ENCODE measurements at regions not wholly inside any gene's neighbourhood (a gene's known extent, or its start where the extent isn't known, plus 50 kb on each side); places are given as distances from the start of the nearest gene placed in this dataset.
"Not testable (repeated sequence)": the region's sequence is repeated elsewhere in the genome, so short reads cannot be mapped to it uniquely, and the experiment has no call there.

GRCh38 chr18:35816003-35816402 is 156.5 kb upstream of the RMP24 start:
- no peaks in the 10 kb centered on the region for H3K36me3 ChIP-seq
- no peak for DNase-seq
- no peaks in the 10 kb centered on the region for H3K27me3 ChIP-seq
- no peaks in the 10 kb centered on the region for H3K9me3 ChIP-seq
- no peak overlapping the region for H3K4me3 ChIP-seq

GRCh38 chr18:35817604-35818352 is 154.7 kb upstream of the RMP24 start:
- DNase-seq, result no peak
- no peaks in the 10 kb centered on the region for H3K36me3 ChIP-seq
- H3K27me3 ChIP-seq, result no peaks in the 10 kb centered on the region
- no peaks in the 10 kb centered on the region for H3K9me3 ChIP-seq
- no peak overlapping the region for H3K4me3 ChIP-seq

DNA sequence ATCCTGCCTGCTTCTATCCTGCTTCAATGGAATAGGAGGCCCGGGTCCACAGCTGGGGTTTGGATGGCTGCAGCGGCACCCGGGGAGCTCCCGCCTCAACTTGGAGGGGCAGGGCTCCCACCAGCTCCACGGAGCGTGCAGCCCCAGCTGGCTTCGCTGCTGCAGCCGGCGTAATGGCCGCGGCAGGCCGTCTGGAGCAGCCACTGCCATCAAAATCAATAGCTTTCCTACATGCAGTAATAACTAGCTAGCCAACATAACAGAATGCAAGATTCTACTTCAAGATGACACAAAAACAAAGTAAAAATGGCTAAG is 154.2 kb upstream of the RMP24 start:
- no peaks in the 10 kb centered on the region for H3K27me3 ChIP-seq
- H3K9me3 ChIP-seq, result no peaks in the 10 kb centered on the region
- H3K4me3 ChIP-seq, result no peak overlapping the region
- DNase-seq, result no peak
- H3K36me3 ChIP-seq, result no peaks in the 10 kb centered on the region

DNA sequence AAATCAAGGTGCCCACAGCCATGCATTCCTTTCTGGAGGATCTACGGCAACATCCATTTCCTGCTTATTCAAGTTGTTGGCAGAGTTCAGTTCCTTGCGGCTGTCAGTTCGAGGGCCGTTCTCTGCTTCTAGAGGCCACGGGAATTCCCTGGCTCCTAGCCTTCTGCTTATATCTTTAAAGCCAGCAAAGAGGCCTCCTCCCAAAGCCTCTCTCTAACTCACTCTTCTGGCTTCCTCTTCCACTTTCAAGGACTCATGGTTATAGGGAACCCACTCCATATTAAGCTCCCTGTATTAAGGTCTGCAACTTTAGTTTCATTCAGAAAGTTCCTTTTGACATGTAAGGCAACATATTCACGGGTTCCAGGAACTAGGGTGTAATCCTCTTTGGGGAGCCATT is 150.1 kb upstream of the RMP24 start:
- Histone ChIP-seq H3K9me3 (no peaks in the 10 kb centered on the region), H3K4me3 (no peak overlapping the region), H3K36me3 (no peaks in the 10 kb centered on the region), H3K27me3 (no peaks in the 10 kb centered on the region)
- no peak for DNase-seq

- Histone ChIP-seq H3K4me3 (no peak overlapping the region), H3K27me3 (no peaks in the 10 kb centered on the region), H3K9me3 (no peaks in the 10 kb centered on the region), H3K36me3 (no peaks in the 10 kb centered on the region)
- DNase-seq, result no peak
These were observed 146.0 kb upstream of the RMP24 start for GRCh38 chr18:35826477-35826876.

GRCh38 chr18:35827275-35827902 is 145.1 kb upstream of the RMP24 start:
- Histone ChIP-seq H3K9me3 (no peaks in the 10 kb centered on the region), H3K27me3 (no peaks in the 10 kb centered on the region), H3K36me3 (no peaks in the 10 kb centered on the region), H3K4me3 (no peak overlapping the region)
- no peak for DNase-seq

DNA sequence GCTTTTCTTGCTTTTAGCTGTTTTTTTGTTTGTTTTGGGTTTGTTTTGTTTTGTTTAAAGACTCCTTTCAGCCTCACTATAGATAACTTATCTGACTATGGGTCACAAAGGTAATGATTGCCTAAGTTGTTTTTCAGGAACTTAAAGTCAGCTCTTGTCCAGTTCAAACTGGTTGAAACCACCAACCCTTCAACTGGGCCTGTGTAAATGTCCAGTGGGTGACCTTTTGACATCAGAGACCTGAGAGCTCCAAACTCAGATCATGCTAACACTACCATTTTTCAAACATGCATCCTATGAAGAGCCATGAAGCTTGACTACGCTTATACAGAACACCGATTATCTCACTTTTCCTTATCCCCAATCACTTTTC is 144.6 kb upstream of the RMP24 start:
- Histone ChIP-seq H3K9me3 (no peaks in the 10 kb centered on the region), H3K27me3 (no peaks in the 10 kb centered on the region), H3K4me3 (no peak overlapping the region), H3K36me3 (no peaks in the 10 kb centered on the region)
- no peak for DNase-seq

DNA sequence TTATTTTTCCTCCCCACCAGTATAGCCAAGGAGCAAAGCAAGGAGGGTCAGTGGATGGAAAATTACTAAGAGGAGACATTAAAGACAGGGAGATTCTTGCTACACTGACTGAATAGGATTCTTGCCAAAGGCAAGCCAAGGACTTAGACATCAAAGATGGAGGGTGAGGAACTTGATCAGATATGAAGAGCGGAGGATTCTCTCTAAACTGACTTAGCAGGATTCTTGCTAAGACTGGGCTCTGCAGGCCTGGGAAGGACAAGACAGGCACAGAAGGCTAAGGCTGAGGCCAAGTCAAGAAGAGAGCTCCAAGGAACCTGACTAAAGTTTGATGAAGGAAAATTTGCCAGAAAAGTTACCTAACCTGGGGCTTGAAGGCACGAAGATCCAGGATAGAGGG is 143.9 kb upstream of the RMP24 start:
- no peak for DNase-seq
- H3K36me3 ChIP-seq, result no peaks in the 10 kb centered on the region
- no peaks in the 10 kb centered on the region for H3K9me3 ChIP-seq
- no peaks in the 10 kb centered on the region for H3K27me3 ChIP-seq
- no peak overlapping the region for H3K4me3 ChIP-seq

- Histone ChIP-seq H3K4me3 (no peak overlapping the region), H3K36me3 (no peaks in the 10 kb centered on the region), H3K9me3 (no peaks in the 10 kb centered on the region), H3K27me3 (no peaks in the 10 kb centered on the region)
- no peak for DNase-seq
These were observed 137.1 kb upstream of the RMP24 start for GRCh38 chr18:35835366-35835765.

DNA sequence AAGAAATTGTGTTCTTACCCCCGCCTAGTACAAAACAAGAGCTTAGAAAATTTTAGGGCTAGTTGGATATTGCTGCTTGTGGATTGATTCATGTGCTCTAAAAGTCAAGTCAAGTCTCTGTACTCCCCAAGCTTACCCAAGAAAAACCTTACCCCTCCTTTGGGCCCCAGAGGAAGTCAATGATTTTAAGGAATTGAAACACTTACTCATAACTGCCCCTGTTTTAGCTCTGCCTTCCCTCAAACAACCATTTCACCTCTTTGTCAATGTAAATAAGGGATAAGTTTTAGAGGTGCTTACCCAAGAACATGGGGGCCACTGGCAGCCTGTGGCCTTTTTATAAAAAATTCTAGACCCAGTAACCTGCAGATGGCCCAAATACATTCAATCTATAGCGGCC is 136.6 kb upstream of the RMP24 start:
- Histone ChIP-seq H3K4me3 (no peak overlapping the region), H3K9me3 (no peaks in the 10 kb centered on the region), H3K36me3 (no peaks in the 10 kb centered on the region), H3K27me3 (no peaks in the 10 kb centered on the region)
- DNase-seq, result no peak

DNA sequence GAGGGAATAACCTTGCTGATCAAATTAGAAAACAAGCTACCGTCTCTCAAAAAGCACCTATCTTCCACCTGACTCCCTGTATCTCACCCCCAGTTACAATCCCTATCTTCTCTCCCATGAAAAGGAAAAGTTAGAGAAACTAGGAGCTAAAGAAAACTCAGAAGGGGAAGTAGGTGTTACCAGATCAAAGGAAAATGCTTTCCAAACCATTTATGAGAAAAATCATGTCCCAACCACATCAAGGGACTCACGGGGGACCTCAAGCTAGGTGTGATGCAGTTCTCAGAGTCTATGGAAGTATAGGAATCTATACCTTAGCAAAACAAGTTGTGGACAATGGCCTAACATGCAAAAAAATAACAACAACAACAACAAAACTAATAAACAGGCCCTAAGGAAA is 135.5 kb upstream of the RMP24 start:
- DNase-seq, result no peak
- H3K27me3 ChIP-seq, result no peaks in the 10 kb centered on the region
- no peaks in the 10 kb centered on the region for H3K36me3 ChIP-seq
- H3K9me3 ChIP-seq, result no peaks in the 10 kb centered on the region
- no peak overlapping the region for H3K4me3 ChIP-seq

DNA sequence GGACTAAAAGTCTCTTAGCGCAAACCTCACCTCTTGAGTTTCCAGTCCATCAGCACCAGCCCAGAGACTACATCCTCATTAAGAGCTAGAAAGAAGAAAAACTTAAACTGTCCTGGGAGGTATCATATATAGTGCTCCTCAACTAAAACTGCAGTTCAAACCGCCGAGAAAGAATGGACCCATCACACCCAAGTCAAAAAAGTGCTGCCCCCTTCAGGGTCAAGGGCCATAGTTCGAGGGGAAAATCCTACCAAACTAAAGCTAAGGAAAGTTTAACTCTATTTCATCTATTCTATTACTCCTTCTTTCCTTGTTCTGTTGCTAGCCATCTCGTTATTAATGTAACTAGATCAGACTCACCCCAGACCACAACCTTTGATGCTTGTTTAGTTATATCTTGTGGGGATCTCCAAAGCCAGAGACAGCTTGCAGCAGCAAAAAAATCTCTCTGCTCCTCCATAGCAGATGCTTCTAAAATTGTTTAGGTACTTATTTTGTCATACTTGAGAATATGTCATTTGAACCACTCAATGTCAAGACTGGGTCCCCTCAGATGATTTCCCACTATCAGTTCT is 134.5 kb upstream of the RMP24 start:
- H3K4me3 ChIP-seq, result no peak overlapping the region
- no peaks in the 10 kb centered on the region for H3K36me3 ChIP-seq
- no peaks in the 10 kb centered on the region for H3K9me3 ChIP-seq
- no peaks in the 10 kb centered on the region for H3K27me3 ChIP-seq
- DNase-seq, result no peak

- DNase-seq, result no peak
- H3K9me3 ChIP-seq, result no peaks in the 10 kb centered on the region
- no peak overlapping the region for H3K4me3 ChIP-seq
- H3K27me3 ChIP-seq, result no peaks in the 10 kb centered on the region
- no peaks in the 10 kb centered on the region for H3K36me3 ChIP-seq
These were observed 131.2 kb upstream of the RMP24 start for GRCh38 chr18:35841283-35841682.

- DNase-seq, result no peak
- Histone ChIP-seq H3K9me3 (no peaks in the 10 kb centered on the region), H3K27me3 (no peaks in the 10 kb centered on the region), H3K4me3 (no peak overlapping the region), H3K36me3 (no peaks in the 10 kb centered on the region)
These were observed 129.9 kb upstream of the RMP24 start for GRCh38 chr18:35842536-35842935.

- not testable (repeated sequence) for H3K27me3 ChIP-seq, H3K4me3 ChIP-seq
These were observed 124.2 kb upstream of the RMP24 start for GRCh38 chr18:35848321-35848720.

DNA sequence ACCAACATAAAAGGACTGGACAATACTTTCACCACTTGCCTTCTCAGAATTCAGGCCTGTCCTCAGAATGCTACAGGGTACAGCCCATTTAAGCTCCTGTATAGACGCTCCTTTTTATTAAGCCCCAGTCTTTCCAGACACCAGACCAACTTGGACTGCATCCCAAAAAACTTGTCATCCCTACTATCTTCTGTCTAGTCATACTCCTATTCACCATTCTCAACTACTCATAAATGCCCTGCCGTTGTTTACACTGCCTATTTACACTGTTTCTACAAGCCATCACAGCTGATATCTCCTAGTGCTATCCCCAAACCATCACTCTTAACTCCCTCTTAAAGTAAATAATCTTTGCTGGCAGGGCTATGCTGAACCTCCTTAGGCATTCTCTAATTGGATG is 123.2 kb upstream of the RMP24 start:
- not testable (repeated sequence) for H3K9me3 ChIP-seq, H3K36me3 ChIP-seq, H3K27me3 ChIP-seq, DNase-seq, H3K4me3 ChIP-seq

More at GRCh38 chr18:35848321-35848720, 124.2 kb upstream of the RMP24 start:
- H3K9me3 ChIP-seq, H3K36me3 ChIP-seq, DNase-seq: not testable (repeated sequence)

DNA sequence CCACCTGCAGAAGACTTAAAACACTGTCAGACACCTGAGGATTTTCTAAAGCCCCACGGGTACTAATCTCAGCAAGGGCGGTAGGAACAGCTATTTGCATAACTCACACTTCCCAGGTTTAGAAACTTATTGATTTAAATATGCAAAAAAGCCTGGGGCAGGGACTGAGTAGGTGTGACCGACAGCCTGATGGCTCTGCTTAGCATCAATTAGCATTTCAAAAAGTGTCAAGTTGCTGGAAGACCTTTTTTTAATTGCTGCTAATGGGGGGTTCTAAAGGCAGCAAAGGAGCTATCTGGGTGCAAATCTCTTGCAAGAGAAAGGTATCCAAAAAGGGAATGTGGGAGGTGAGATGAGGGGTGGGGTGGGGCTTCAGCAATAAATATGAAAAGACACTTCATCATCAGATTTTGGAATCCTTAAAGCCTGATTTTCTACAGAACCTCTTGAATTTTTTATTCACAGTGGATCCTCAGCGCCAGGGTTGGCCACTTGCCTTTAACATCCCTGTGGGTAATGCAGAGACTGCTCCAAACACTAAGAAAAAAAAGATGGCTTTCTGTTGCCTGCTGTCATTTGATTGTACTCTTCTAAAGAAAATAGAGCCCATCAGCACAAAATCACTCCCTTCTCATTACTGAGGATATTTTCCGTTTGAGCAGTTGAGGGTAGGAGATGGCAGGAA is 121.1 kb upstream of the RMP24 start:
- no peak overlapping the region for H3K4me3 ChIP-seq
- DNase-seq, result no peak
- no peaks in the 10 kb centered on the region for H3K36me3 ChIP-seq
- H3K9me3 ChIP-seq, result no peaks in the 10 kb centered on the region
- H3K27me3 ChIP-seq, result no peaks in the 10 kb centered on the region

GRCh38 chr18:35852786-35853185 is 119.7 kb upstream of the RMP24 start:
- no peaks in the 10 kb centered on the region for H3K36me3 ChIP-seq
- DNase-seq, result no peak
- no peaks in the 10 kb centered on the region for H3K27me3 ChIP-seq
- no peak overlapping the region for H3K4me3 ChIP-seq
- no peaks in the 10 kb centered on the region for H3K9me3 ChIP-seq

Data from MG63 (cell line).